SHP77 treated with DMSO at 0.1 percent for 48 hours (cell line): ENCODE measurements at regions not wholly inside any gene's neighbourhood (a gene's known extent, or its start where the extent isn't known, plus 50 kb on each side); places are given as distances from the start of the nearest gene placed in this dataset.
A peak's percentile ranks its signal among the peaks of the same experiment; 100 is the strongest.

Source experiments
- DNase-seq: peaks from one replicate; lab custom pipeline; 2025; lab: John Stamatoyannopoulos, UW

GRCh38 chr10:29113616-29113945 lies 175.3 kb upstream of the LYZL1 start:
- DNase-seq = no peak

GRCh38 chr10:29114141-29114540 lies 174.7 kb upstream of the LYZL1 start:
- no peak for DNase-seq

- DNase-seq = no peak
Observed at GRCh38 chr10:29117781-29118180, 171.1 kb upstream of the LYZL1 start.

- no peak for DNase-seq
Observed at GRCh38 chr10:29119374-29119773, 169.5 kb upstream of the LYZL1 start.

GRCh38 chr10:29120216-29120615 lies 168.7 kb upstream of the LYZL1 start:
- no peak for DNase-seq

GRCh38 chr10:29124864-29125263 lies 164.0 kb upstream of the LYZL1 start:
- DNase-seq = no peak

GRCh38 chr10:29127037-29127700 lies 161.7 kb upstream of the LYZL1 start:
- no peak for DNase-seq

- DNase-seq = no peak
Observed at GRCh38 chr10:29127731-29128130, 161.1 kb upstream of the LYZL1 start.

GRCh38 chr10:29130190-29130673 lies 158.6 kb upstream of the LYZL1 start:
- peak; percentile 1 for DNase-seq

- DNase-seq = no peak
Observed at GRCh38 chr10:29131952-29132547, 156.8 kb upstream of the LYZL1 start.

- DNase-seq = no peak
Observed at GRCh38 chr10:29132551-29133111, 156.2 kb upstream of the LYZL1 start.

GRCh38 chr10:29135337-29135736 lies 153.5 kb upstream of the LYZL1 start:
- DNase-seq = no peak

GRCh38 chr10:29136411-29136810 lies 152.5 kb upstream of the LYZL1 start:
- DNase-seq = no peak

- DNase-seq = no peak
Observed at GRCh38 chr10:29140151-29140550, 148.7 kb upstream of the LYZL1 start.

GRCh38 chr10:29140991-29141390 lies 147.9 kb upstream of the LYZL1 start:
- DNase-seq = no peak

GRCh38 chr10:29141761-29142160 lies 147.1 kb upstream of the LYZL1 start:
- no peak for DNase-seq

GRCh38 chr10:29142516-29143314 lies 146.2 kb upstream of the LYZL1 start:
- DNase-seq = no peak

GRCh38 chr10:29144126-29144525 lies 144.7 kb upstream of the LYZL1 start:
- DNase-seq = no peak

- no peak for DNase-seq
Observed at GRCh38 chr10:29146311-29147100, 142.4 kb upstream of the LYZL1 start.

- DNase-seq = no peak
Observed at GRCh38 chr10:29150010-29150409, 138.9 kb upstream of the LYZL1 start.

- DNase-seq = no peak
Observed at GRCh38 chr10:29151005-29151404, 137.9 kb upstream of the LYZL1 start.

GRCh38 chr10:29157321-29157720 lies 131.5 kb upstream of the LYZL1 start:
- DNase-seq = no peak
